GM19035 (cell line): ENCODE measurements at regions not wholly inside any gene's neighbourhood (a gene's known extent, or its start where the extent isn't known, plus 50 kb on each side); places are given as distances from the start of the nearest gene placed in this dataset.
"Not testable (repeated sequence)": the region's sequence is repeated elsewhere in the genome, so short reads cannot be mapped to it uniquely, and the experiment has no call there.

ENCODE experiments used
- ATAC-seq: cut with Tn5 transposase; IDR thresholded peaks from one replicate; pipeline ENCODE4 v1.9.1; 2021; ENCODE audit not compliant: unreplicated experiment

GRCh38 chr4:133598779-133599178 is 449.7 kb downstream of the PCDH10 start:
- ATAC-seq = no peak

- no peak for ATAC-seq
These were observed 448.2 kb downstream of the PCDH10 start for GRCh38 chr4:133597251-133597650.

- no peak for ATAC-seq
These were observed 447.4 kb downstream of the PCDH10 start for GRCh38 chr4:133596459-133596858.

DNA sequence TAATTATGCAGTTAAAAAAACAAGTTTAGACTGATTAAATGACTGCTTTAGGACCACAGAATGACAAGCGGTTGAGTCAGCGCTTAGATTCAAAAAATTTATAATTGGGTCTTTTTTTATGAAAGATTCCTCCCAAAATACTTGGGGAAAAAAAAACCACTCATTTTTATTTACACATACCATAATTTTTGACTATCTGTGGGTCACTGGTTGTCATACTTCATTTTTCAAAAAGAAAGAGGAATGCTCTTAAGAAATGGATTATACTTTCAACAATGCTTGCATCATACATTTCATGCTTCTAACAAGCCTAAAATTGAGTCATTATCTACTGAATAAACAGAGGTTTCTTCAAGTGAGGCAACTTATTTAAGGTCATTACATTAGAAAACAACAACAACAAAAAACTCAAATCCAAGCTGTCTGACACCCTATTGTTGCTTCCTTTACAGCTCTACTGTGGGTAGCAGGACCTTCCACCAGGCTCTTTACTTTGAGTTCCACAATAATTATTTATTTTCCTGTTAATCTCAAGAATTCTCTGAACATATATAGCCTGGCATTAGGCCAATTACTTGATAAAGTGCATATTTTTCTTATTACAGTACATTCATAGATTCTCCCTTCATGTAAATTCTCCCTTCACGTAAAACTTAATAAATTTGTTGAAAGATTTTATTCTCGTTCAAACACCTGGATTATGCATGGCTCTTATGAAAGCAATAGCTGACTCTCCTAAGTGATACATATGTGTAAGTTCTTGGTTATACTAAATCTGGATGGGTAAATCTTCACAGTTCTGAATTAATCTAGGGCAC is 445.5 kb downstream of the PCDH10 start:
- no peak for ATAC-seq

DNA sequence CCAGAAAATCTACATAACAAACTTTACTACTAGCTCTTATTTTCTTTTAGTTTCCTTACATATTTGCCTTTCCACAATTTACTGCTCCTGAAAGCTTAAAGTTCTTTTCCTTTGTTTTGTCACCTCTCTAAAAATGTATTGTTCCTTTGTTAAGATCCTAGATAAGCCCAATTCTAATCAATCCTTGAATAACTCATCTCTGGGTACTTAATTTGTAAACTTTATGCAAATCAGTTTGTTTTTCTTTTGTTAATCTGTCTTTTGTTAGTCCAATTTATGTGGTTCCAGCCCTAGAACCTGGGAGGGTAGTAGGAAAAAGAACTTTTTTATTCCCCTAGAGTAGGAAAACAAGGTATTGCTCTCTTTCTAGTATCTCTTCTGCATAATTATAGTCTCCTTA is 444.7 kb downstream of the PCDH10 start:
- ATAC-seq = no peak

DNA sequence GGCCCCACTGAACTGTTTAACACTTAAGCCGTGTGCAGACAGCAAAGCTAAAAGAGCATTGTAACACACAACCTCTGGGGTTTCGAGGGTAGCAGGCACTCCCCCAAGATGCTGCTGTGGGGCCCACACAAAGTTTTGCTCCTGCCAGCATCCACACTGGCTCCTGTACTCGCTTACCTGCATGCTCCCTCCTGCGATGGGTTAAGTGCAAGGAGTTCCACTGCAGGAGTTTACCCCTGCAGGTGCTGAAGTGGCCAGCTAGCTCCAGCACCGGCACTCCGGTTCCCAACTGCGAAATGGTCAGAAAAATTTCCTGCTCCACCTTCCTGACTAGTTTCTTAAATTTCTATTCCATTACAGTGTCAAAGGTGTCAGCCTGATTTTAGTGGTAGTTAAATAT is 443.5 kb downstream of the PCDH10 start:
- no peak for ATAC-seq

DNA sequence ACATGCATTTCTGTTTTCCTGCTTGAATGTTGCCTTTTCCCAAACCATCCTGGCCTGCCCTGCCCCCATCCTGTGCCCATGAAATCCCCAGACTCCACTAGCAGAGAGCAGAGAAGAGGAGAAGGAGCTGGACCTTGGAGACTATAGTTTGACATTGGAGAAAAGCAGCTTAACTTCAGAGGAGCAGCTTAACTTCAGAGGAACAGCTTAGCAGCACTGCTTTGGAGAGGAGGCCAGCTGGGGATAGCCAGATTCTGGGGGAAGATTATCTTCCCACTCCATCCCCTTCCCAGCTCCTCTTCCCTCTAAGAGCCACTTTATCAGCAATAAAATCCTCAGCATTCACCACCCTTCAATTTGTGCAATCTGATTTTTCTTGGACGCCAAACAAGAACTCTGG is 443.0 kb downstream of the PCDH10 start:
- ATAC-seq = no peak

GRCh38 chr4:133588306-133588705 is 439.2 kb downstream of the PCDH10 start:
- no peak for ATAC-seq

GRCh38 chr4:133585323-133585722 is 436.2 kb downstream of the PCDH10 start:
- no peak for ATAC-seq

DNA sequence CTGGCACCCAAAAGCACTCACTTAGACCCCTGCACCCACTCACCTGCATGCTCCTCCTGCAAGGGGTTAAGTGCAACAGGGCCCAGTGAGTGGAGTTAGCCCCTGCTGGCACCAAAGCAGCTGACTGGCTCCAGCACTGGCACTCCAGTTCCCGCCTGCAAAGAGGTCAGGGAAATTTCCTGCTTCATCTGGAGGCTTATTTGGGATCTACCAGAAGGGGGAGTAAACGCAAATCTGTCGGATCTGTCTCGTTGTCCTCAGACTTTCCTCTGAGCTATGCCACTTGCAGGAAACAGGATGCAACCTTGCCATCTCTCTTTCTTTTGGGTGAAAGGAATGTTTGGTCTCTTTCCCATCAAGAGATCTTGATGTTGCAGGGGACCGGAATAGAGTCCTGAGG is 435.6 kb downstream of the PCDH10 start:
- no peak for ATAC-seq

- no peak for ATAC-seq
These were observed 433.0 kb downstream of the PCDH10 start for GRCh38 chr4:133581996-133582619.

- no peak for ATAC-seq
These were observed 425.2 kb downstream of the PCDH10 start for GRCh38 chr4:133574248-133574647.

DNA sequence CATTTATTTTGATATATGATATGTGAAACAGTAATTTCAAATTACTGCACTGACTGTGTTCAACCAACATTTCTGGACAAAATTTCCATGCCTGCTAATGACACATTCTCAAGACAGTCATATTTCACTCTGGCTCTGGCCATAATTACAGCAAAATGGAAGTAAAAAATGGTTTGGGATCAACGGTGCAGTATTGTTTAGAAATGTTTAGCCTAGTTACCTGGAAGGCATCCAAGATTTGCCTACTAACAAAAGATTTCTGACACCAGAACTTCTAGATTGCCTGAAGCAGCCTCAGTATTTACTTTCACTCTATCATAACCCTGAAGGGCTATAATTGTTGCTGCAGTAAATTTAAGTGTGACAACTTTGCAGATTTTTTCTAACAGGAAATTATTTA is 416.3 kb downstream of the PCDH10 start:
- no peak for ATAC-seq

DNA sequence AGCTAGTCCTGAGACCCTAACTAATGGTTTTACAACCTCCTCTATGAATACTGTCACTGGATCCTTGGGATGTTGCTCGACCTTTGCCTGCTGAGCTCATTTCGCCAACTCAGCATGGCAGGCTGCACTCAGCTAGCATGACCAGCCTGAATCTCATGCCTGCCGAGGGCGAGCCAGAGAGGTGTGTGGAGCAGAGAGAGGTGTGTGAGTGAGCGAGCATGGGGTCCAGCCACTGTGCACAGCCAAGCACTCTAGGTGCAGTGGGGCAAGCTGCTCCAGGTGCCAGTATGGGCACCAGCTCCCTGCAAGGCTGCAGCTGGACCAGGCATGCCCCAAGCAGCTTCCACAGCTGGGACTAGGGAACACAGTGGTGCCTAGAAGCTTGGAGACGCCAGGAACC is 410.9 kb downstream of the PCDH10 start:
- ATAC-seq = no peak

GRCh38 chr4:133555671-133556070 is 406.6 kb downstream of the PCDH10 start:
- no peak for ATAC-seq

DNA sequence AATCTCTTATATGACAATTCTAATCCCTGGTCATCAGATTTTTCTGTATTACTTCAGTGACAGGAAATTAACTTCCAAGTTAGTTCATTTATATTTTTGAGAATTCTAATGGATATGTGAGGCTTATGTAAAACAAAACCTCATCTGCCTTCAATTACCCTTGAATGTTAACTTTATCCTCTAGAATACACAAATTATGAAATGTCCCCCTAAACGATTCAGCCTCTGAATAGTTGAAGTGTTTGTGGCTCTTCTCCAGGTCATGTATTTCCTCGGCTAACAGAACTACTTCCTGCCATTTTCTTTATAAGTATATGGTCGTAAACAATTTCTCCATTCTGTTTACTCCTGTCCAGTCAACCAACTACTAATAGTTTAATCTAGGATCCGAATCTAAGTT is 401.3 kb downstream of the PCDH10 start:
- ATAC-seq = no peak

GRCh38 chr4:133544097-133544496 is 395.0 kb downstream of the PCDH10 start:
- no peak for ATAC-seq

GRCh38 chr4:133537780-133538281 is 388.7 kb downstream of the PCDH10 start:
- no peak for ATAC-seq

DNA sequence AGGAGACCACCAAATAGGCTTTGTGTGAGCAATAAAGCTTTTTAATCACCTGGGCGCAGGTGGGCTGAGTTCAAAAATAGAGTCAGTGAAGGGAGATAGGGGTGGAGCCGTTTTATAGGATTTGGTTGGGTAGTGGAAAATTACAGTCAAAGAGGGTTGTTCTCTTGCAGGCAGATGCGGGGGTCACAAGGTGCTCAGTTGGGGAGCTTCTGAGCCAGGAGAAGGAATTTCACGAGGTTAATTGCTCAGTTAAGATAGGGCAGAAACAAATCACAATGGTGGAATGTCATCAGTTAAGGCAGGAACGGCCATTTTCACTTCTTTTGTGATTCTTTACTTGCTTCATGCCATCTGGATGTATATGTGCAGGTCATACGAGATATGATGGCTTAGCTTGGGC is 385.1 kb downstream of the PCDH10 start:
- not testable (repeated sequence) for ATAC-seq

DNA sequence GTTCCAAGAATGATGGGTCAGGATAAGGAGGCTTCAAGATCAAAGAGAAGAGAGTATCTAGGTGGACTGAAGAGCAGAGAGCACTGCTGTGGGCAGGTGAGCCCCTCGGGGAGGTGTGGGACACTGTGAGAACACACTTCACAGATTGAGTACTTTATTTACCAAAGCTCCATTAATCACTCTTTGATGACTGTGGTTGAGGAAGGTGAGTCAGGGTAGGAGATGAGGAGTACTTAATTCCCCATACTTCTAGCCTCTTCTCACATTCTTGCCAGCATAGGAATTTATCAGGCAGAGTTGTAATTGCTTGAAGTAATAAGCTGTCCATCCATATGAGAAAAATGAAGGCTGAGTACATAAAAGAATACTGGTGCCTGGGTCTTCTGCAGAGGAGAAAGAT is 375.3 kb downstream of the PCDH10 start:
- no peak for ATAC-seq

- ATAC-seq = no peak
These were observed 364.8 kb downstream of the PCDH10 start for GRCh38 chr4:133513901-133514300.

DNA sequence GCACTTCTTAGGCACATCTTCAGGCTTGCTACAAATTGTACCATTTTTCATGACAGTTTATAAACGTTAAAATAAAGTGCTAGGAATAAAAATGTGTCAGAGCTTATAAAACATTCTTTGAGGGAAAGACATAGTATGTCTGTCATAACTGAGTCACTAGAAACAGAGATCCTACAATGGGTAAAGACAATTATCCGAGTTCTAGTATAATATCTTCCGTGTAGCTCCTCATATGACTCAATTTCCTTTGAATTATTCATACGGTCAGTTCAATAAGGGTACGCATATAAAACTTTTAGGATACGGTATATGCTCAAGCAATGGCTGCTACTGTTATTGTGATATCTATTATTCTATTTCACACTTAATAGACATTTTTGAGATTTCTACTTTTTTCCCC is 349.1 kb downstream of the PCDH10 start:
- no peak for ATAC-seq
